DMS153 (cell line): ENCODE measurements at regions not wholly inside any gene's neighbourhood (a gene's known extent, or its start where the extent isn't known, plus 50 kb on each side); places are given as distances from the start of the nearest gene placed in this dataset.

Experiments
- DNase-seq: peaks from one replicate; lab custom pipeline; 2025; lab: John Stamatoyannopoulos, UW

- no peak for DNase-seq
Measured at GRCh38 chr1:22285549-22286396, 142.9 kb upstream of the WNT4 start.

- DNase-seq = no peak
Measured at GRCh38 chr1:22286491-22286890, 143.6 kb upstream of the WNT4 start.

GRCh38 chr1:22287273-22287672 lies 144.4 kb upstream of the WNT4 start:
- no peak for DNase-seq

- no peak for DNase-seq
Measured at GRCh38 chr1:22287946-22288520, 145.1 kb upstream of the WNT4 start.

GRCh38 chr1:22288593-22289241 lies 145.8 kb upstream of the WNT4 start:
- DNase-seq = no peak

GRCh38 chr1:22289307-22289995 lies 146.6 kb upstream of the WNT4 start:
- no peak for DNase-seq

- DNase-seq = no peak
Measured at GRCh38 chr1:22290157-22290556, 147.3 kb upstream of the WNT4 start.

GRCh38 chr1:22290611-22291010 lies 147.7 kb upstream of the WNT4 start:
- DNase-seq = no peak

GRCh38 chr1:22291057-22291456 lies 148.2 kb upstream of the WNT4 start:
- no peak for DNase-seq

GRCh38 chr1:22291494-22291893 lies 148.6 kb upstream of the WNT4 start:
- DNase-seq = no peak

- DNase-seq = no peak
Measured at GRCh38 chr1:22292011-22292788, 149.3 kb upstream of the WNT4 start.

- DNase-seq = no peak
Measured at GRCh38 chr1:22295396-22295795, 152.5 kb upstream of the WNT4 start.

GRCh38 chr1:22295856-22296255 lies 153.0 kb upstream of the WNT4 start:
- DNase-seq = no peak

- no peak for DNase-seq
Measured at GRCh38 chr1:22296701-22297591, 154.0 kb upstream of the WNT4 start.

GRCh38 chr1:22297999-22298398 lies 153.7 kb upstream of the ZBTB40 start:
- DNase-seq = no peak

- DNase-seq = no peak
Measured at GRCh38 chr1:22303816-22304215, 147.8 kb upstream of the ZBTB40 start.

- no peak for DNase-seq
Measured at GRCh38 chr1:22309572-22309971, 142.1 kb upstream of the ZBTB40 start.

GRCh38 chr1:22311461-22311860 lies 140.2 kb upstream of the ZBTB40 start:
- no peak for DNase-seq

- no peak for DNase-seq
Measured at GRCh38 chr1:22313321-22313720, 138.3 kb upstream of the ZBTB40 start.

- no peak for DNase-seq
Measured at GRCh38 chr1:22314706-22315105, 136.9 kb upstream of the ZBTB40 start.
